ENCODE measurements at regions not wholly inside any gene's neighbourhood (a gene's known extent, or its start where the extent isn't known, plus 50 kb on each side); places are given as distances from the start of the nearest gene placed in this dataset.

DNA sequence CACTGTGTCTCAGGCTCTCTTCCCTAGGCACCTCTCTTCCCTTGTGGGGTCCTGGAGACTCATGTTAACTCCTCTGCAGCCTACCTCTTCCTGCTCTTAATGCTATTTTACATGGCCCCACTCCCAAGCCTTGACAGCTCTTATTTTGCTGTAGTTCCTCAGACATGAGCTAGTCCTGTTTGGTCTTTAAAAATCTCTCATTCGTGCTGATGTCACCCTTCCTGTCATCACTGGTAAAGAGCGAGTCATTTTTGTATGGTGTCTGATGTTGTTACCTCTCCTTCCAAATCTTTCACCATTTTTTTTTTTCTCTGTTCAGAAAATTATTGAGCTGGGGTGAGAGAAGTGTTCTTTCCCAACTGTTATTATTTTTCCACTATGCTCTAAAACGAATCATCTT lies 84.8 kb upstream of the ZBED5 start:
- no peak overlapping the region for H3K4me3 ChIP-seq (ENCODE audit: low read depth, low read length)
- H3K27me3 ChIP-seq (ENCODE audit: control insufficient read depth, insufficient read depth, low read length): no peaks in the 10 kb centered on the region
- TF ChIP-seq, protein P1, sequence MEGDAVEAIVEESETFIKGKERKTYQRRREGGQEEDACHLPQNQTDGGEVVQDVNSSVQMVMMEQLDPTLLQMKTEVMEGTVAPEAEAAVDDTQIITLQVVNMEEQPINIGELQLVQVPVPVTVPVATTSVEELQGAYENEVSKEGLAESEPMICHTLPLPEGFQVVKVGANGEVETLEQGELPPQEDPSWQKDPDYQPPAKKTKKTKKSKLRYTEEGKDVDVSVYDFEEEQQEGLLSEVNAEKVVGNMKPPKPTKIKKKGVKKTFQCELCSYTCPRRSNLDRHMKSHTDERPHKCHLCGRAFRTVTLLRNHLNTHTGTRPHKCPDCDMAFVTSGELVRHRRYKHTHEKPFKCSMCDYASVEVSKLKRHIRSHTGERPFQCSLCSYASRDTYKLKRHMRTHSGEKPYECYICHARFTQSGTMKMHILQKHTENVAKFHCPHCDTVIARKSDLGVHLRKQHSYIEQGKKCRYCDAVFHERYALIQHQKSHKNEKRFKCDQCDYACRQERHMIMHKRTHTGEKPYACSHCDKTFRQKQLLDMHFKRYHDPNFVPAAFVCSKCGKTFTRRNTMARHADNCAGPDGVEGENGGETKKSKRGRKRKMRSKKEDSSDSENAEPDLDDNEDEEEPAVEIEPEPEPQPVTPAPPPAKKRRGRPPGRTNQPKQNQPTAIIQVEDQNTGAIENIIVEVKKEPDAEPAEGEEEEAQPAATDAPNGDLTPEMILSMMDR (IDR thresholded peaks at IDR 0.05): no peak
- H3K9me3 ChIP-seq (ENCODE audit: control insufficient read depth, low read length): no peaks in the 10 kb centered on the region
- no peak overlapping the region for H2AFZ ChIP-seq
- no peaks in the 10 kb centered on the region for H3K79me2 ChIP-seq
- H3K36me3 ChIP-seq (ENCODE audit: control insufficient read depth, insufficient read depth, low read length): no peaks in the 10 kb centered on the region
- no peaks in the 10 kb centered on the region for H3K4me1 ChIP-seq
- H3K4me2 ChIP-seq (ENCODE audit: low read length): no peak overlapping the region
- no peak overlapping the region for H3K9ac ChIP-seq
- no peak overlapping the region for H3K27ac ChIP-seq

DNA sequence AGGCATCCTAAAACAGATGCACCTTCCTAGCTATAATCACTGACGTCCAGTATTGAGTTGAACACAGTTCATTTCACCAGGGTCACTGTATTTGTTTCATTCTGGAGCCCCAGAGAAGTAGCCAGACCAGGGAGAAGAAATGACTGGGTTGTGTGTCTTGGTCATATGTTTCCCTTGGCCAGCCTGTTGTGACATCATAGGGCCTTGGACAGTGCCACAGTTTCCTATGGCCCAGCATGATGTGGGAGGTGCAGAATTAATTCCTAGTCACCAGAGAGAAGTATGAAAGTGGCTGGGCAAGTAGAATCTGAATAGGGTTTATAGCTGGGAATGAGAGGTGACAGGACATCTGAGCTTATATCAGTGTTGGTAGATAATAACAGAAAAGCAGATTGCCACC lies 84.0 kb upstream of the ZBED5 start:
- H2AFZ ChIP-seq: no peak overlapping the region
- no peak overlapping the region for H3K4me3 ChIP-seq (ENCODE audit: low read depth, low read length)
- no peak overlapping the region for H3K27ac ChIP-seq
- H3K9ac ChIP-seq: no peak overlapping the region
- no peaks in the 10 kb centered on the region for H3K9me3 ChIP-seq (ENCODE audit: control insufficient read depth, low read length)
- no peak overlapping the region for H3K4me2 ChIP-seq (ENCODE audit: low read length)
- H3K36me3 ChIP-seq (ENCODE audit: control insufficient read depth, insufficient read depth, low read length): no peaks in the 10 kb centered on the region
- H3K79me2 ChIP-seq: no peaks in the 10 kb centered on the region
- TF ChIP-seq, protein P1 (IDR thresholded peaks at IDR 0.05): no peak
- H3K27me3 ChIP-seq (ENCODE audit: control insufficient read depth, insufficient read depth, low read length): no peaks in the 10 kb centered on the region
- no peaks in the 10 kb centered on the region for H3K4me1 ChIP-seq

DNA sequence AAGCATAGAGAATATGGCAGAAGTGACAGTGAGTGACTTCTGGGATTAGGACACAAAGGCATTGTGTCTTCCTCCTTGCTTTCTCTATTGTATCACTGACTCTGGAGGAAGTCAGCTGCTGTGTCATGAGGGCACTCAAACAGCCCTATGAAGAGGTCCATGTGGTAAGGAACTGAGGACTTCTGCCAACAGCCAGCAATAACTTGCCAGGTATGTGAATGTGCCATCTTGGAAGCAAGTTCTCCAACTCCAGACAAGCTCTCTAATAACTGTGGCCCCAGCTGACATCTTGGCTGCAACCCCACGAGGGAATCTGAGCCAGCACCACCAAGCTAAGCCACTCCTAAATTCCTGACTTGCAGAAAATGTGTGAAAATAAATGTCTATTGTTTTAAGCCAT lies 83.6 kb upstream of the ZBED5 start:
- Histone ChIP-seq H3K4me3 (ENCODE audit: low read depth, low read length) (no peak overlapping the region), H3K27ac (no peak overlapping the region), H3K4me1 (no peaks in the 10 kb centered on the region), H3K4me2 (ENCODE audit: low read length) (no peak overlapping the region), H3K27me3 (ENCODE audit: control insufficient read depth, insufficient read depth, low read length) (no peaks in the 10 kb centered on the region), H3K36me3 (ENCODE audit: control insufficient read depth, insufficient read depth, low read length) (no peaks in the 10 kb centered on the region), H3K79me2 (no peaks in the 10 kb centered on the region), H3K9ac (no peak overlapping the region), H3K9me3 (ENCODE audit: control insufficient read depth, low read length) (no peaks in the 10 kb centered on the region), H2AFZ (no peak overlapping the region)
- TF ChIP-seq, protein P1 (IDR thresholded peaks at IDR 0.05): no peak

DNA sequence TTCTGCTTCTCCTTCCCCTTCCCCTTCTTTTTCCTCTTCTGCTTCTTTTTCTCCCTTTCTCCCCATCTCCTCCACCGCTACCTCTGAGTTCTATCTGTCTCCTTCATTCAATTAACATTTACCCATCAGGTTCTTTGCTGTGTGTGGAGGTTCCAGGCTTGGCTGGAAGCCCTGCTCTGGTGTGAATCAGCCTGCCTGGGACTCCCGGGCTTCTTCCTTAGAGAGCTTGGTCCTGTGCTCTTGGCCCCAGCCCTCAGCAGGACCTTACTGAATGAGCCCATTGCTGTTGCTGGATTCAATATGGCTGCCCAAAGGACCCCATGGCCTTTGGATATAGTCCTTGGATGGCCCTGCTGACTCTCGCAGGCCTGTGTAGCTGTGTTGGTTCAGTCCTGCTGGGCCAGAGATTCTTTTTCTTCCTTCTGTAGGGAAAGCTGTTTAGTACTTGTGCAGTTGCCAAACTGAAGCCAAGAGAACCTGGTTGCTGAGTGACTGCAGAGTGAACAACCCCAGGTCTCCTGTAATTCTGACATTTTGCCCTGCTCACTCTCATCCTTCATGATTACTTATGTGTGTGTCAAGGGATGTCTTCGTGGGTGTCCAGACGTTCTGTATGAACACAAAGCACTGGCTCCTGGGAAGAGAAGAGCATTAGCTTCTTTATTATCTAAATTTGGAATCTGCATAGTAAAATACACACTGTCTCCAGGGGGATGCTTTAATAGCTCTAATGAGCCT lies 81.0 kb upstream of the ZBED5 start:
- Histone ChIP-seq H2AFZ (no peak overlapping the region), H3K4me1 (no peaks in the 10 kb centered on the region), H3K9ac (no peak overlapping the region), H3K36me3 (ENCODE audit: control insufficient read depth, insufficient read depth, low read length) (no peaks in the 10 kb centered on the region), H3K4me3 (ENCODE audit: low read depth, low read length) (no peak overlapping the region), H3K27me3 (ENCODE audit: control insufficient read depth, insufficient read depth, low read length) (no peaks in the 10 kb centered on the region), H3K27ac (no peak overlapping the region), H3K4me2 (ENCODE audit: low read length) (no peak overlapping the region), H3K9me3 (ENCODE audit: control insufficient read depth, low read length) (no peaks in the 10 kb centered on the region), H3K79me2 (no peaks in the 10 kb centered on the region)
- TF ChIP-seq, protein P1 (IDR thresholded peaks at IDR 0.05): no peak

DNA sequence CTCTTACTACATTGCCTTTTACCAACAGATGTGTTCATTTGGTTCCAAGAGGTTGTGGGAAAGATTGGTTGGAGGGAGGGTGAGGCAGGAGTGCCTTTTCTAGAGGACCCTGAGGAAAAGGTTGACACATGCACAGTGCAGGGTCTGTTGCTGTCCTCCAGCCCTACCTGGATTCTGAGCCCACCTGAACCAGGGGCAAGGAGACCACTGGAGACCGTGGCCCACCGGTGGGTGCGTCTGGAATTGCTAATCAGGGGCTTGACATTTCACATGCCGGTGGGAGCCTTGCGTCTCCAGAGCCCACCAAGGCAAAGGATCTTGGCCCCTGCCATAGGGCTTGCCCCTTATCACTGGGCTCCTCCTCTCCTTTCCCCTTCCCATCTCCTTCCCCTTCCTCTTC lies 80.4 kb upstream of the ZBED5 start:
- Histone ChIP-seq H3K4me2 (ENCODE audit: low read length) (no peak overlapping the region), H3K27ac (no peak overlapping the region), H2AFZ (no peak overlapping the region), H3K79me2 (no peaks in the 10 kb centered on the region), H3K9ac (no peak overlapping the region), H3K27me3 (ENCODE audit: control insufficient read depth, insufficient read depth, low read length) (no peaks in the 10 kb centered on the region), H3K4me3 (ENCODE audit: low read depth, low read length) (no peak overlapping the region), H3K36me3 (ENCODE audit: control insufficient read depth, insufficient read depth, low read length) (no peaks in the 10 kb centered on the region), H3K9me3 (ENCODE audit: control insufficient read depth, low read length) (no peaks in the 10 kb centered on the region), H3K4me1 (no peaks in the 10 kb centered on the region)
- TF ChIP-seq, protein P1 (IDR thresholded peaks at IDR 0.05): no peak
